ENCODE measurements at regions not wholly inside any gene's neighbourhood (a gene's known extent, or its start where the extent isn't known, plus 50 kb on each side); places are given as distances from the start of the nearest gene placed in this dataset.

- TF ChIP-seq POLR2A (IDR thresholded peaks at IDR 0.05), result no peak
- no peak for TF ChIP-seq CTCF (IDR thresholded peaks at IDR 0.05)
Observed at GRCh38 chr7:38060637-38061036, 117.4 kb upstream of the STARD3NL start.

Measured in vagina (tissue), 2 donors.